OCI-LY1 (cell line): ENCODE measurements at regions not wholly inside any gene's neighbourhood (a gene's known extent, or its start where the extent isn't known, plus 50 kb on each side); places are given as distances from the start of the nearest gene placed in this dataset.

ENCODE experiments used
- H2AFZ ChIP-seq: fragments of 200-600 bp; sonication (generic), shearing (Covaris generic); 2 replicates; pipeline ENCODE4 v1.6.0; 2014; ENCODE audit warnings: antibody characterized with exemption, mild to moderate bottlenecking, low read length
- H3F3A ChIP-seq: fragments of 200-600 bp; sonication (generic), shearing (Covaris generic); 2 replicates; pipeline ENCODE4 v1.6.0; 2014; ENCODE audit warnings: mild to moderate bottlenecking, antibody characterized with exemption, low read length, moderate library complexity; ENCODE audit not compliant: insufficient read depth
- H3K27ac ChIP-seq: fragments of 200-600 bp; sonication (generic); 2 replicates; pipeline ENCODE4 v1.5.1; 2014; ENCODE audit warnings: low read length, mixed run types, mild to moderate bottlenecking, low read depth; ENCODE audit not compliant: poor library complexity, severe bottlenecking
- H3K27me3 ChIP-seq: fragments of 200-600 bp; sonication (generic); 2 replicates; pipeline ENCODE4 v1.6.0; 2014; ENCODE audit warnings: antibody characterized with exemption, mild to moderate bottlenecking, low read length, moderate library complexity; ENCODE audit not compliant: insufficient read depth
- H3K36me3 ChIP-seq: fragments of 200-600 bp; sonication (generic); 2 replicates; pipeline ENCODE4 v1.6.1; 2014; ENCODE audit warnings: mild to moderate bottlenecking, antibody characterized with exemption, low read length, moderate library complexity, mixed read lengths; ENCODE audit not compliant: insufficient read depth
- H3K4me1 ChIP-seq: fragments of 200-600 bp; sonication (generic); 2 replicates; pipeline ENCODE4 v1.5.1; 2014; ENCODE audit warnings: mild to moderate bottlenecking, low read length, moderate library complexity; ENCODE audit not compliant: insufficient read depth, severe bottlenecking
- H3K4me2 ChIP-seq: fragments of 200-600 bp; sonication (generic), shearing (Covaris generic); 2 replicates; pipeline ENCODE4 v1.6.1; 2014; ENCODE audit warnings: low read length
- H3K4me3 ChIP-seq: fragments of 200-600 bp; sonication (generic); 2 replicates; pipeline ENCODE4 v1.5.1; 2014; ENCODE audit warnings: low read length, low read depth, mild to moderate bottlenecking, mixed read lengths; ENCODE audit not compliant: poor library complexity, severe bottlenecking
- H3K79me2 ChIP-seq: fragments of 200-600 bp; shearing (Covaris generic); 2 replicates; pipeline ENCODE4 v1.6.1; 2016; ENCODE audit warnings: mixed run types, low read length, mixed read lengths; ENCODE audit not compliant: insufficient read depth
- H3K9ac ChIP-seq: fragments of 200-600 bp; sonication (generic), shearing (Covaris generic); 2 replicates; pipeline ENCODE4 v1.6.1; 2014; ENCODE audit warnings: mild to moderate bottlenecking, low read length, mixed read lengths
- H3K9me2 ChIP-seq: fragments of 200-600 bp; sonication (generic), shearing (Covaris generic); 2 replicates; pipeline ENCODE4 v1.6.1; 2014; ENCODE audit warnings: low read depth, mild to moderate bottlenecking, low read length, mixed read lengths
- H3K9me3 ChIP-seq: fragments of 200-600 bp; shearing (Covaris generic); 2 replicates; pipeline ENCODE4 v1.6.1; 2014; ENCODE audit warnings: low read length, mixed read lengths
- H4K20me1 ChIP-seq: fragments of 200-600 bp; sonication (generic), shearing (Covaris generic); 2 replicates; pipeline ENCODE4 v1.6.0; 2016; ENCODE audit warnings: mild to moderate bottlenecking, low read length; ENCODE audit not compliant: insufficient read depth
- CTCF ChIP-seq: fragments of 200-600 bp; sonication (generic), shearing (Covaris generic); IDR thresholded peaks from 2 replicates; pipeline ENCODE4 v1.5.1; 2017; ENCODE audit warnings: mild to moderate bottlenecking, antibody characterized with exemption, low read length, moderate library complexity, mixed read lengths
- EZH2 ChIP-seq: fragments of 200-600 bp; sonication (generic), shearing (Covaris generic); IDR thresholded peaks from 2 replicates; pipeline ENCODE4 v1.8.0; 2017; ENCODE audit warnings: borderline replicate concordance, mixed run types, mild to moderate bottlenecking, antibody characterized with exemption, low read length, moderate library complexity, mixed read lengths

DNA sequence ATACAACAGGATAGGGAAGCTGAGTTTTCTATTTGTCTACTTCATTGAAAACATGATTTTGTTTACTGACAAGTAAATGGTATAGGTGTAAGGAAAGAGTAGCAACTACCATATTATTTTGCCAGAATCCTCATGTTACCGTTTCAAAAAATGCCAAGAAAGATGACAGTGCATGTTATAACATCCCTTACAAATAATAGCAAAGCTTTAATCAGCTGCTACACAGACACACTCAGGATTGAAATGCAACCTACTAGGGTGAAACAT, 331.5 kb downstream of the CHRM3 start:
- H3K27me3 ChIP-seq = no peaks in the 10 kb centered on the region
- no peak overlapping the region for H2AFZ ChIP-seq
- no peaks in the 10 kb centered on the region for H3F3A ChIP-seq
- no peak overlapping the region for H3K4me2 ChIP-seq
- no peaks in the 10 kb centered on the region for H3K9me3 ChIP-seq
- no peaks in the 10 kb centered on the region for H3K9me2 ChIP-seq
- TF ChIP-seq EZH2 (no peak), CTCF (no peak)
- H4K20me1 ChIP-seq = no peaks in the 10 kb centered on the region
- H3K36me3 ChIP-seq = no peaks in the 10 kb centered on the region
- no peak overlapping the region for H3K9ac ChIP-seq
- no peaks in the 10 kb centered on the region for H3K79me2 ChIP-seq
- H3K4me1 ChIP-seq = no peaks in the 10 kb centered on the region
- no peak overlapping the region for H3K4me3 ChIP-seq
- H3K27ac ChIP-seq = no peak overlapping the region

DNA sequence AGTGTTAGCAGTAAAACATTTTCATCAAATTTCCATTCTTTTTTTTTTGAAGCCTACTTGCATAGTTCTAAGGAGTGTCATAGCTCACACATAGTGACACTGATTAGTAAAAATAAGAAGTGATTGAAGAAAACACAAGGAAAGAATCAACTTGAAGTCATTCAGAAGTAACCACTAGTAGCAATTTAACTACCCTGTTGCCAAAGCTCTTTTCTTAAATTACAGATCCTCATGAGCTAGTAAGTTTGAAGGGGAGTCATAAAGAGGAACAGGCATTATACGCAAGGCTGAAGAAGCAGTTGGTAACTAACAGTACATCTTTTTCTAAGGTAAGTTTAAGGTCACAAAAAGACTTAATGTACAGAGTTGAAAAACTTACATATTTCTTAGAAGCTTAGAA, 332.2 kb downstream of the CHRM3 start:
- H2AFZ ChIP-seq = no peak overlapping the region
- no peak overlapping the region for H3K27ac ChIP-seq
- no peaks in the 10 kb centered on the region for H3K9me3 ChIP-seq

DNA sequence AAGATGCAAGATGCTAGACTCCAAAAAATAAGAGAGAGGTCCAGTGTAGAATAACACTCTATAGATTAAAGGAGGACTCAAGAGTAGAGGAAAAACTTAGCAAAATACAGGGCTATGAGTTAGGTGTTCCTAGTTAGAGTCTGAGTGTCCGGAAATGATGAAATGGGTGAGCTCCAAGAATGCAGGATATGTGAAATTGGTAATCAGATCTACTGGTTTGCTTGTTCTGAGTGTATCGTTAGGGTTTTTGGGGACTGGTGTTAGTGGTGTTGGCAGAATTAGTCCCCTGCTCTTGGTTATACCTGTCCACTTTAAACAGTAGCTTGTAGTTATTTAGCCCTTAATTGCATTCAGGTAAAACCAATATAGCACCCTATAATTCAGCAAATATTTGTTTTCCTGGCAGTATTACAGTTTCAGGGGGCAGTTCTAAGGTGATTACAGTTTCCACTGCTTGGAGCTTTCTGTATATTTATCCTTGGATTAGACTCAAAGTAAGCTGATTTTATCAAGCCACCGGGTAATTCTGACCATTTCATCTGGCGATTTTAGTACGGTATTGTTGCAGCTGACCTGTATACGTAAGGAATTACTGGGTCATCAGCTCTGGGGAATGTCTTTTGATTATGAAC, 332.7 kb downstream of the CHRM3 start:
- H3K4me1 ChIP-seq = no peaks in the 10 kb centered on the region
- H3F3A ChIP-seq = no peaks in the 10 kb centered on the region
- no peak overlapping the region for H2AFZ ChIP-seq
- no peaks in the 10 kb centered on the region for H4K20me1 ChIP-seq
- H3K36me3 ChIP-seq = no peaks in the 10 kb centered on the region
- no peak overlapping the region for H3K9ac ChIP-seq
- no peaks in the 10 kb centered on the region for H3K27me3 ChIP-seq
- no peak for TF ChIP-seq CTCF
- no peak for TF ChIP-seq EZH2
- H3K27ac ChIP-seq = no peak overlapping the region
- H3K9me2 ChIP-seq = no peaks in the 10 kb centered on the region
- H3K4me2 ChIP-seq = no peak overlapping the region
- H3K9me3 ChIP-seq = no peaks in the 10 kb centered on the region
- no peak overlapping the region for H3K4me3 ChIP-seq
- no peaks in the 10 kb centered on the region for H3K79me2 ChIP-seq

More for the DNA sequence above, 332.2 kb downstream of the CHRM3 start:
- Histone ChIP-seq H3K36me3 (no peaks in the 10 kb centered on the region), H3K4me2 (no peak overlapping the region), H3K9me2 (no peaks in the 10 kb centered on the region), H3K4me3 (no peak overlapping the region), H4K20me1 (no peaks in the 10 kb centered on the region), H3K79me2 (no peaks in the 10 kb centered on the region), H3F3A (no peaks in the 10 kb centered on the region), H3K27me3 (no peaks in the 10 kb centered on the region), H3K9ac (no peak overlapping the region), H3K4me1 (no peaks in the 10 kb centered on the region)
- TF ChIP-seq CTCF (no peak), EZH2 (no peak)
